ENCODE measurements at regions not wholly inside any gene's neighbourhood (a gene's known extent, or its start where the extent isn't known, plus 50 kb on each side); places are given as distances from the start of the nearest gene placed in this dataset.

DNA sequence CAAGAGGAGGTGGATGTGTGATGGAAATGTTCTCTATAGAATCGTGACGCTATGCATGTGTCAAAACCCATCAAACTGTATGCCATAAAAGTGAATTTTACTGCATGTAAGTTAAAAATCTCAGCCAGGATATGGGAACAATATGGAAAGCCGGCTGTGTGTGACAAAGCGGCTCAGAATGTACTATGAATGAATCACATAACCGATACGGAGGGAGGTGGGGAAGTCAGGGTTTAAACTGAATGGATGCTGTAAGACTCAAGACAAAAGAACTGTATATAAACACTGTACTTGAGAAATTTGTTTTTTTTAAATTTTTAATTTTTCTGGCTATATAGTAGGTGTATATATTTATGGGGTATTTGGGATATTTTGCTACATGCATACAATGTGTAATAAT lies 111.6 kb upstream of the PDE4B start:
- peak; percentile 25 for DNase-seq (ENCODE audit: low spot score)

DNA sequence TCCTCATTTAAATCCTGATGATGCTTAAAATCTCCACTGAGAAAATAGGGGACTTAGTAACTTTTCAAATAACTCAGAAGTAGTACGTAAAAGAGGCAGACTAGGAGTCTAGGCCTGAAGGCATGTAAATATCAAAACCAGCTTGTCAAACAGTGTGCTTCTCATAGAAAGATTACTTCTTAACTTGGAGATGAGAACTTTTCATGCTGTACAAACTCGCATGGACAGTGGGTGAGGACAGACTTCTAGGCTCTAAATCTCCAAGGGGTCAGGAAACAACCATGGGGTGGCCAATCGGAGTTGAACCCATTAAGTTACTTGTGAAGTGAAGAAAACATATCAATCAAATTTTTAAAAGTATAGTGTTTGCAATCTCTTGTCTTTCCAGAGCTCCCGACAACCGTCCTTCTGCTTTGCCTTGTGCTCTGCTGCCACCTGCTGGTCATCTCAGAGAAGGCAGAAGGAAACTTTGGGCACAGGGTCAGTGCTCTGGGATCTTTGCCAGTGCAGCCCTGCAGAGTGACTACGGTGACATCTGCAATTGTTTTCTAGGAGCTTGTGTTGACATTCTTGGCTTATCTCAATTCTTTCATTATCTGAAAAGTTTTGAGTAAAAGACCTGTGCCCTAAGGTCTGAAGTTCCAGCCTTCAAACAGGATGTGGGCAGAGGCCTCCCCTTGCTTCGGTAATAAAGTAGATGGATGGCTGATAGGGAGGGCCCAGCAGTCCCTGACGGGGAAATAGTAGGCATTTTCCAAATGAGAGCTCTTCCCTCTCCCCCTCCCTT lies 105.1 kb upstream of the PDE4B start:
- peak; percentile 48 for DNase-seq (ENCODE audit: low spot score)

DNA sequence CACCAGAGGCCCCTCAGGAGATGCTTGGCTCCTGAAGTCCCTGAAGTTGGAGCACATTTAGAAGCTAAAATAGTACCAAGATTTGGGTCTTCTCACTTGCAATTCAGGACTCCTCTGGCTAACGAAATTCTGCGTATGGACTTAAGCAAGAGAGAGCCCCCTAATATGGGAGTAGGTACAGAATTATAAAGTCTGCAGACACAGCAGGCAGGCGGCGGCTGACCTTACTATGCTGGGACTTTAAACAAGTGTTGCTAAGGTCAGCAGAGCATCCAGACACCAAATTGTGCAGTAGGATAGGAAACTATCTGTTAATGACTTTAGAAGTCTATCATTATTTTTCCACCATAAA lies 104.5 kb upstream of the PDE4B start:
- no peak for DNase-seq (ENCODE audit: low spot score)

DNA sequence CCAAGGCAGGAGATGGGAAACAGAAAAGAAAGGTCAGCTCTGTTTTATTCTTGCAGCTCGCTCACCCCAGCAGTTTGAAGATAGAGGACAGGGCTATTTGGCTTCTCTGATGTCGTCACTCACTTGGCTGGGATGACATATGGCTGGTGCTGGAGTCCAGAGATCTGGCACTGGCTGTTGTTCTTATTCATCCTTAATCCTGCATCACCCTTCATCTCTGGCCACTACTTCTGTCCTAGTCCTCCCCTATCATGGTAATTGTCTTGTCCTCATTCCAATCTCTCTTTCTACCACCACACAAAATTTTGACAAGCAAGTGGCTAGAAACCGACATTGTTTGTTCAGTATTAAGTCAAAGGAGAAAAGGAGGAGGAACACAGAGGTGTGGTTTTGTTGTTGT lies 103.8 kb upstream of the PDE4B start:
- no peak for DNase-seq (ENCODE audit: low spot score)

DNA sequence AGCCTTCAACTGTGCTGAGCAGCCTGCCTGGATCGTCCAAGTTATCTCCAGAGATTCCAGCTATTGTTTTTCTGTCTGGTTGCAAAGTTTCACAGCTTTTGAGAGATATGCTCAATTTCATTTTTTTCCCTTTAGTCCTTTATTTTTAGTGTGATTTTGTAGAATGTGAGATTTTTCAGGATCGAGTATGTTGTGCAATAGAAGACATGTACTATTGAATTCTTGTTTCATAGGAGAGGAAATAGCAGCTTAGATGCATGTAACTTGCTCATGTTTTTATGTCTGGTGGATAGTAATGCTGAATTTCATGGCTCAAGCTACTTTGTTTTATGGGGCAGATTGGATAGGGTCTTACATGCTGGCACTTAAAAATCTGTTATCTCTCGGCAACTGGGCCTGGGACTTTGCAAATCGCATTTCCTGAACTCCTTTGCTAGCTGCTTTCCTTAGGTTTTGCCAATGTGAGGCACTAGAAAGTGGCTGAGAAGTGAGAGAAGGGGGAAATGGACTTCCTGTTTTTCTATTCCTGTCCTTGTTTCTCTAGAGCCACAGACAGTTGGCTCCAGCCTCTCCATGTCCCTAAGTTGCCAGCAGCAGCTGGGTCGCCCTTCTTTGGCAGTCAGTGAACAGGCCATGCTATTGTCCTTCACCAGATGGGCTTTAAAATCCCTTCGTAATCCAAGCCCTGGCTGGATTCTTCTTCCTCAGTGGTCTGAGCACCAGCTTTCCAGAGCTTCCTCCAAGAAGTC lies 101.4 kb upstream of the PDE4B start:
- DNase-seq (ENCODE audit: low spot score) = no peak

DNA sequence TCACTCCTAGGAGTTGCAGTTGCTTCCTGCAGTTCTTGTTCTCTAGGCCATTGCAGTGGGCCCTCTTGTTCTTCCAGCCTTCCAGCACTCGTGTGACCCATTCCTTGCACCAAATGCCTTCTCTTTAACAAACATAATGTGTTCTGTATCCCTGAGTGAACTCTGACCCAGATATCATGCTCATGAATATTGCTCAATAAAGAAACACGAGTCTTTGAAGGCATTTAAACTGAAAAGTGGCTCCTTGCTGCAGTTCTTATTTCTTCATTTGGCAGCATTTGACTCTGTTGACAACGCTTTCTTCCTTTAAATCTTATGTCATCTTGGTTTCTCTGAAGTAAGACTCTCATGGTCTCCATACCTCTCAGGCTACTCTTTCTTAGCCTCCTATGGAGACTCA lies 100.7 kb upstream of the PDE4B start:
- no peak for DNase-seq (ENCODE audit: low spot score)

DNA sequence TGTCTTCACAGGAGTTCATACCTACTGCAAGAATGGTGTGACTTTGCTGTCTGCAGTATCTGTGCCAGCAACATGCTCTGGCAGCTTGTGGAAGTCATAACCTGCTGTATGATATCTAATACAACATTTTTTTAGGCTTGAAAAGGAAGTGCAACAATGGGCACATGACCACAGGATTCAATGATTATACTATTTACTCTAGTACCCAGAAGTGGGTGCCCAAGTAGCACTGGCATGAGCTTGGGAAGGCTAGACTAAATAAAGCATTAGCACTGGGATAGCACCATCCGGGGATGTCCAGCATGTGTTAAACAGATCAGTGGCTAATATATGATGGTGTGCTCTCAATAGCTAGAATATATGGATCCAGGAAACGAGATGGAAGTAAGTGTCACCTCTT lies 98.6 kb upstream of the PDE4B start:
- no peak for DNase-seq (ENCODE audit: low spot score)

DNA sequence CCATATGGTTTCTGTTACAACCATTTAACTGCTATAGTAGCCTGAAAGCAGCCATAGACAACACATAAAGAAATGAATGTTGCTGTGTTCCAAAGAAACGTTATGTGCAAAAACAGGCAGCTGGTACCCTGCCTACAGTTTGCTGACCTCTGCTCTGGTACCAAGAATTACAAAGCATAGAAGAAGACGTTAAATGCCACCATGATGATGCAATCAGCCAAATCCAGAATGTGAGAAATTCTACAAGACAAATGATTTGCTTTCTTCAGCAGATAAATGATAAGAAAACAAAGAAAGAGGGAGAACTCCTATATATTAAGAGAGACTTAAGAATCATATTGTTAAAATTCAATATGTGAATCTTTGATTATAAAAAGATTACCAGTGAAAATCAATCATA lies 97.8 kb upstream of the PDE4B start:
- DNase-seq (ENCODE audit: low spot score) = no peak

DNA sequence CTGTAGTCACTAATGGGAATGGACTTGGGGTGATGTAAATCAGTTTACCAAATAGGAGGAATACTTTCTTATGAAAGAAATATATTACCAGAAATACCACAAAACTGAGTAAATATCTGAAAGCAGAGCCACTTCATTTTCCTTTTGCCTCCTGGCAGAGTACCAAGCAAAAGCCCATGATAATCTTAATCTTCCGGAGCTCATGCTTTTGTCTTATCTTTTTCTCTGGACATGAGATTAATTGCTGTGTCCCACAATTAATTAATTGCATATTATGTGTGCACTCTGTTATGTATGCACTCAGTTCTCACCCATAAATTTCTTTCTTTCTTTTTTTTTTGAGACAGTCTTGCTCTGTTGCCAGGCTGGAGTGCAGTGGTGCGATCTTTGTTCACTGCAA lies 94.1 kb upstream of the PDE4B start:
- no peak for DNase-seq (ENCODE audit: low spot score)

DNA sequence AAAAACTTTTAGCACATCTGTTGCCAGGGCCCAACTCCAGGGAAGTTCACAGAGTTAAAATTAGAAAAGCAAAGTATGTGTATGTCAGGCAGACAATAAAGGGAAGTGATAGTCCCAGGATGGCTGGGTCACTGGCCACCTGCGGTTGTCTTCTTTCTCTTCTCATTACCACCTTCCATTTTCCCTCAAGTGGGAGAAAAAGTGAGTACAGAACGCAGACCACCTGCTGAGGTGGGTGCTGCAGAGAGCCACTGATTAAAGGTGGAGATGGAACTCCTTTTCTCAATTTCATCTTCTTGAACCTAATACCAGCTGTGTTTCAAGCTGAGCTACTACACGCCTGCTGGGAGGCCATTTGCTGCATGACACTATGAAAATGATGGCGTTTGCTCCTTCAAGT lies 88.8 kb upstream of the PDE4B start:
- DNase-seq (ENCODE audit: low spot score) = no peak

DNA sequence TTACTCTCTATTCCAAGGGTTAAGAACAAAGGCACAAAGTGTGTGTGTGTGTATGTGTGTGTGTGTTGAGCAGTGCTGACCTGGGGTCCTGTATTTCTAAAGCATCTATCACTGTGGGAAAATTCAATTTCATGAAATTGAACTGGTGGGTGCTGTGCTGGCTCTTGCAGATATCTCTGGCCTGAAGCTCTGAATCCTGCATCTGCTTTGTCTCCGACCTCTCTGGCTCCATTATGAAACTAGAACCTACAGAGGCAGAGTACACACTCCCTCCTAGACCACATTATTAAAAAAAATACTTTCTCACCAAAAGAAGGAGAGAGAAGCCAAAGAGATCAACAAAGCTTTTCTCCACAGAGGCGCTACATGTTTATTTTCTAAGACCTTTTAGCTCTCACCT lies 88.4 kb upstream of the PDE4B start:
- no peak for DNase-seq (ENCODE audit: low spot score)

DNA sequence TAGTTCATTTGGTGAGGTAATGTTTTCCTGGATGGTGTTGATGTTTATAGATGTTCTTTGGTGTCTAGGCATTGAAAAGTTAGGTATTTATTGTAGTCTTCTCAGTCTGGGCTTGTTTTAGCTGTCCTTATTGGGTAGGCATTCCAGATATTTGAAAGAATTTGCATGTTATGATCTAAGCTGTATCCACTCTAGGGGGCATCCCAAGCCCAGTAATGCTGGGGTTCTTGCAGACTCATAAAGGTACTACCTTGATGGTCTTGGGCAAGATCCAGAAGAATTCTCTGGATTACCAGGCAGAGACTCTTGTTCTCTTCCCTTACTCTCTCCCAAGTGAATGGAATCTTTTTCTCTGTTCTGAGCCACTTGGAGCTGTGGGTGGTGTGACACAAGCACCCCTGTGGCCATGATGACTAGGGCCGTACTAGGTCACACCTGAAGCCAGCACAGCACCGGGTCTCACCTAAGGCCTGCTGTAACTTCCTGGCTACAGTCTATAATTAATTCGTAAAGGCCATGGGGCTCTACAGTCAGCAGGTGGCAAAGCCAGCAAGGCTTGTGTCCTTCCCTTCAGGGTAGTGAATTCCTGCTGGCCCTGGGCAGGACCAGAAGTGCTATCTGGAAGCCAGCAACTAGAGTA lies 74.8 kb upstream of the PDE4B start:
- DNase-seq (ENCODE audit: low spot score) = no peak

DNA sequence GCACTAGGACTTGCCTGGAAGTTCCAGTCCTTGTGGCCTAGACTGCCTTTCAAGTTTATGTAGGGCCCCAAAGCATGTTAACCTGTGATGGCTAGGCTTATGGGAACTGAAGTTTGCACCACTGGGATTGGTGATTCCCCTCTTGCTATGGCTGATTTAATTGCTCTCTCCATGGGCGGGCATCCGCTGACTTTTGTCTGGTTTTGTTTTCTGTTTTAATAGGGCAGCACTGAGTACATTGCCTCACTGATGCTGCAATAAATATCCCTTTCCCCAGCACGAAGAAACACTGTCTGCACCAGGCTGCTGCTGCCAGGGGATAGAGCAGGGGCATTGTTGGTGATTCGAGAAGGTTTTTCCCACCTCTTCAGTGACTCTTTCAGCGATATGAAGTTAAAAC lies 73.3 kb upstream of the PDE4B start:
- no peak for DNase-seq (ENCODE audit: low spot score)

DNA sequence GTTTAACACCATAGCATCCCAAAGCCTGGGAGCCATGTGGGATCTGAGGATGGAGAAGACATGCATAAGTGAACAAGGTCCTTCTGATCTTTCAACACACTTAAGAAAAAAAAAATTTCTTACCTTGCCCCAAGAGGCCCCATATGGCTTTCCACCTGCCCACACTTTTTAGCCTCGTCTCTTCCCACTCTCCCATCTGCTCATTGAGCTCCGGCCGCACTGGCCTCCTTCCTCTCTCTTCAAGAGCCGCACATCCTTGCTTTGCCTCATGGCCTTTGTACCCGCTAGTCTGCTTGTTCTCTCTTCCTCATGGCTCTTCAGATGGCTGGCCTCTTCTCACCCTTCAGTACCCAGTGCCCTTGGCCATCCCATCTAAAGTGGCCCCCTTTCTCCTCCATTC lies 70.2 kb upstream of the PDE4B start:
- no peak for DNase-seq (ENCODE audit: low spot score)

DNA sequence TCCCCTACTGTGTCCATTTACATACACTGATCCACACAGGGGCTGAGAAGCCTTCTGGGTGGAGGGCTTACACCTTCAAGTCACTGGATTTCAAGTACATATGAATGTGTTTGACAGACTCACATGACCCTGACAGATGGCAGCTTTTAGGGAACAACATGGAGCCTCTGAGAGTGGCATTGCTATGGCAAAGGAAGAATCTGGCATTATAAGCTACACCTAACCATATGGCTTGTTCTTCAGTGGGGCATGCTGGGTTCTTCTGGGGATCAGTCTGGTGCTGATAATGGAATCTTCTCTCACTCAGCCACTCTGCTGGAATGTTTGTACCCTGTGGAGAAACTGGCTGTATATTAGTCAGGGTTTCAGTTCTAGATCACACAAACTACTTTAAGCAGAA lies 68.5 kb upstream of the PDE4B start:
- DNase-seq (ENCODE audit: low spot score) = no peak

DNA sequence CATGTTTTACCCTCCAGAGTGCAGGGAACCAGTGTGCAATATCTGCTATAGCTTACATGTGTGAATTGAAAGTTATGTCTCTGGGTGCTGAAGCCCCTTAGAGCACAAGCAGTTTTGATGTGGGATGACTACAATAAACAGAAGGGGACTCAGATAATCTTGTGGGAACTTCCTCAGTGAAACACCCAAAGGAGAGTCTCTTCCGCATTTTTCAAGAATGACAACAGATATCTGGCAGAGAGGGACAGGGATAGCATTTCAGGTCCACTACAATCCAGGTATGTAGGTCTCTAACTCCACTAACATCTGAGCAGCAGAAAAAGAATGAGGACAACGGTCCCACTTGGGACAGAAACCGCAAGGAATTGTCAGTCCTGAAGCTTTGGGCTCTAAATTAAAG lies 67.6 kb upstream of the PDE4B start:
- DNase-seq (ENCODE audit: low spot score) = no peak

DNA sequence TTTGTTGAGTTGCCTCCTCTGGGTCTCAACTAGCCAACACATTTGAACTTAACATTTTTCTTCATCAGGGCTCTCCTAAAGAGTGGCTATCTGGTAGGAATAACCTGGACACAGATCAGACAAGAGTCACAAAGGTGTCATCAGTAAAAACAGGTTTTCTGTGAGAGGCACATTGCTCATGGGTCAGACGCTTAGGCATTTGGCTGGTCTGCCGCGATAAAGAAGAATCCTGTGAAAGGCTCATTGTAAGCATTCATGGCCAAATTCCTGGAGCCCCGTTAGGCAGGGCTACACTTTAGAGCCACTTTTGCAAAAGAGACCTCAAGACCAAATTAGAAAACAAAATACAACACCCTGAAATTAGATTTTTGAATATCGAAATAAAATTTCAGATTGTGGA lies 64.2 kb upstream of the PDE4B start:
- no peak for DNase-seq (ENCODE audit: low spot score)

DNA sequence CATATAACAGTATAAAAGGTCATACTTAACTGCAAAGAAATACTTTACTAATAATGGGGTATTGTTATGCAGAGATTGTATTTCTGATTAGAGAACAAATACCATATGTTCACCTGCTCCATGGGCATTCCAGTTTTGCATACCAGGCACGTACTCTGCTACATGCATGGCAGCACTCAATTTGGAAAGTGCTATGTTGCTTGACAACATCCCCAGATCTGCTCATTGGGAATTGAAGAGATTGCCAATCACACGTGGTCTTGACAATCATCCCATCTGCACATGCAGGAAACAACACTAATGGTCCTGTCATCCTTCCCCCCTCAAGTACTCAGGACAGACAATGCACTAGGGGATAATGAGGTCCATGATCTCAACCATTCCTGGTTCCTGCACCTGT lies 63.4 kb upstream of the PDE4B start:
- no peak for DNase-seq (ENCODE audit: low spot score)

DNA sequence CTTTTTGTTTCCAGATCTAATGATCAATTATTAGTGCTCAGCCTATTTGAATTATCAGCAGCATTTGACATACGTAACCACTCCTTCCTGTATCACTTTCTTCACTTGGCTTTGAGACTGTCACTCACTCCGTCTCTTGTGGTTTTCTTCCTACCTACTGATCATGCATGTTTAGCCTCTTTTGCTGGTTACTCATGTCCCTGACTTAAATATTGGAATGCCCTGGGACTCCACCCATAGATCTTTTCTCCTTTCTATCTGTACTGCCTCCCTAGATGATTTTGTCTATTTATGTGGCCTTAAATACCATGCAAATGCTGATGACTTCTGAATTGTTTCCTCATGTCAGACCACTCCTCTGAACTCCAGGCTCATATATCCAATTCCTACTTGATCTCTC lies 57.7 kb upstream of the PDE4B start:
- peak; percentile 22 for DNase-seq (ENCODE audit: low spot score)

DNA sequence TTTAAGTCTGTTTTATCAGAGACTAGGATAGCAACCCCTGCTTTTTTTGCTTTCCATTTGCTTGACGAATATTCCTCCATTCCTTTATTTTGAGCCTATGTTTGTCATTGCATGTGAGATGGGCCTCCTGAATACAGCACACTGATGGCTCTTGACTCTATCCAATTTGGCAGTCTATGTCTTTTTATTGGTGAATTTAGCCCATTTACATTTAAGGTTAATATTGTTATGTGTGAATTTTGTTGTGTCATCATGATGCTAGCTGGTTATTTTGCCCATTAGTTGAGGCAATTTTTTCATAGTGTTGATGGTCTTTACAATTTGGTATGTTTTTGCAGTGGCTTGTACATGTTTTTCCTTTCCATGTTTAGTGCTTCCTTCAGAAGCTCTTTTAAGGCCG lies 50.7 kb upstream of the PDE4B start:
- DNase-seq (ENCODE audit: low spot score) = no peak
